ENCODE measurements at regions not wholly inside any gene's neighbourhood (a gene's known extent, or its start where the extent isn't known, plus 50 kb on each side); places are given as distances from the start of the nearest gene placed in this dataset.

DNA sequence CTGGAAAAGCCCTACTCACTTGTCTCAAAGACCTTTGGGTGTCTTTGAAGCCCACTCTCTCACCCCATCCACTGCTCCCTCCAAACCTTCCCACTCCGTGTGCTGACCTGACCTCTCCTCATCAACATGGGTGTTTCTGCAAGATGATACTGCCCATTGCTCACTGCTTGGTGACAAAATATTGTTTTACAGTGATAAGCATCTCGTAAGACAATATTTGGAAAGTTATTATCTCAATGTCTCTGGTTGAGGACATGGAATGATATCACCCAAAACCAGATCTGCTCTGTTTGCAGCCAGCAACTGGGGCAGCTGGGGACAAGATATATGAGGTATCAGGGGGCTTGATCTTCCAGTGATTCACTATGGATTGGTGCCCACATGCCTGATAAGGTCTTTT lies 195.8 kb downstream of the SALL1 start:
- DNase-seq (ENCODE audit: low read depth): no peak

DNA sequence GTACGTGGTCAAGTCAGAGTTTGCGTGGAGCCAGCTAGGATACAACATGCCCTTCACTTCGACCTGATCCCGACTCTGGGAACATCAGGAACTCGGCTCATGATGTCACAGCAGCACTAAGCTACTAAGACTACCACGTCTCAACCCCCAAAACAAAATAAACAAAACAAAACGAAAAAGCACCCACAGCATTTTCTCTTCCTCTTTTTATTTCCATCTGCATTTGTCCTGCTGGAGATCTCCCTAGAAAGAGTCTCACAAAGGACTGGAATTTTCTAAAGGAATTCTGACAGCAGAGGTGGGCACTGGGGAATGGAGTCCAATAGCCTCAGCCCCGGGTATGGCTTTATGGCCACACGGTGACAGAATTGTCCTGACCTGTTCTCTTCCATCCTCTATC lies 196.6 kb downstream of the SALL1 start:
- DNase-seq (ENCODE audit: low read depth): no peak

DNA sequence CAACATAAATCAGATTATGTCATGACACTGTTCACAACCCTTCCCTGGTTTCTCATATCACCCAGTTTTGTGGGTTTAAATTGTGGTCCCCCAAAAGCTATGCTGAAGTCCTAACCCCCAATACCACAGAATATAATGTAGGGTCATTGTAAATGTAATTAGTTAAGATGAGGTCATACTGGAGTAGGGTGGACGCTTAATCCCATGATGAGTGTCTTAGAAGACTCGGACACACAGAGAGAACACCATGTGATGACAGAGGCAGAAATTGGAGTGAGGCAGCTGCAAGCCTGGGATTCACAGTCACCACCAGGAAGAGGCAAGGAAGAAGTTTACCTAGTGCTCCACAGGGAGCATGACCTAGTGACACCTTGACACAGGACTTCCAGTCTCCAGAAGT lies 197.8 kb downstream of the SALL1 start:
- no peak for DNase-seq (ENCODE audit: low read depth)

DNA sequence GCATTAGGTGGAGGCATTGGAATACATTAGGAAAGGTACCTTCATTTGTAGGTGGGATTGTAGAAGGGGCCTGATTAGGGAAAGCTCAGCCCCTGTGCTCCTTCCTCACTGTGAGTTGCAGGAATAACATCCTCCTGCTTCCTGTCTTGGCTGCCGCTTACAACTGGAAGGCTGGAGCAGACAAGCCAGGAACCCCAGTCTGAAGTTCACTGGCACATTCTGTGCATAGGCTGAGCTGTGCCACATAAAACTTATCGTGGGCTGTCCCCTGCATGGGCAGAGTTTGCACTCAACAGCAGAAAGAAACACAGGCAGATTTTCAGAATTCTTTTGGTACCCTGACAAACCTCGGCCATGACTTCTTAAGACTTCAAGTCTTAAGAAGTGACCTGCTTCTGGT lies 200.1 kb downstream of the SALL1 start:
- DNase-seq (ENCODE audit: low read depth): no peak

DNA sequence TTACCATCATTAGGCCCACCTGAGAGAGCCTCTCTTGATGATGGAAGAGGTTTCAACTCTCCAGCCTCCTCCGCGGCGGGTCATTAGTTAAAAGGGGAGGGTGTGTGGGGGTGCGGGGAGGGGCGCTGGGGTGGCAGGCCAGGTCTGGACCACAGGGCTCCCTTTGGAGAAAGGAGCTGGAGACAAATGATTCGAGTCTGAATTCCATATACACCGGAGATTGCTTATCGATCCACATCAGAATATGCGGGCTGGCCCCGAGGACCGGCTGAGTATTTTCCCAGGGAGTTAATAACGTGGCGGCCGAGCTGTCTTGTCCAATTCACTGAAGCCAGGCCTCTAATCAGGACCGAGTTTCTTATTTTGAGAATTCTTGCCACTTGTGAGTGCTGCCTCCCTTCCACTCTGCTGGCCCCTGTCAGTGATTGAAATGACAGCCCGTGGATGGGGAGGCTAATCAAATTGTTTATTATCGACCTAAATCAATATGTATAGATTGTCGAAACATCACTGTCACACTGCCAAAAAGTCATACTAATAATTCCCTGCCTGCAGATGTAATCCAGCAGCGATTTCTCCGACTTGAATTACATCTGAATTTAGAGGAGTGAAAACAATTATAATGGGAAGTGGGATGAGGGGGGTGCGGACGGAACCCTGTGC lies 202.7 kb downstream of the SALL1 start:
- no peak for DNase-seq (ENCODE audit: low read depth)

DNA sequence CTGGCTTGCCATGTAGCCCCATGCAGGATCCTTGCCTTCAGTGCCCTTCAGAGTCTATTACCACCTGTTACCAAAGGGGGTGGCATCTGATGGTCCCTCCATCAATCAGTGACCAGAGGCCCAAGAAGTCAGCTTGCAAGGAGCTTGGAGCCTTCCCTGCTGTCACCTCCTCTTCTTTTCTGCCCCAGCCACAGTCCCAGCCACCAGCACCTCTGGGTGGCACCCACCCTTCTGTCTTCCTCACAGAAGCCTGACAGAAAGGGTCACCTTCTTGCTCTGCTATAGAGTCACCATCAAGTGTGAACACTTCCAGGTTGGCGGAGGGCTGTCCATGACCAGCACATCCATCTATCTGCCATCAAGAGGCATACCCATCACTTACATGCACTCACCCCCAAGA lies 203.2 kb downstream of the SALL1 start:
- no peak for DNase-seq (ENCODE audit: low read depth)

DNA sequence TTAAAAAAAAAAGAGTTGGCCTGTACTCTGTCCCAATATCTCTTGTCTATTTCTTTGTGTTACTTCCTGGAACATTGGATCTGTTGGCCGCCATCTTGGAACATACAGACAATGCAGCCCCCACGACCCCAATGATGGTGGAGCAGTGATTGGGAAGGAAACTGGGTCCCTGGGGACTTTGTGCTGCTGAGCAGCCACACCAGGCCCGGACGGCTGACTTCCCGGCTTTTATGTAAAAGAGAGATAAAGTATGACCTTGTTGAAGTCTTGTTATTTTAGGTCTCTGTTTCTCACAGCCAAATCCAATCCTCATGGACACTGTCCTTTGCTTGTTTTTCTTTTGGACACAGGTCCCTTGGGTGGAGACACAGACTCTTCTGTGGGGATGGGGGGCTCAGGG lies 204.5 kb downstream of the SALL1 start:
- no peak for DNase-seq (ENCODE audit: low read depth)

DNA sequence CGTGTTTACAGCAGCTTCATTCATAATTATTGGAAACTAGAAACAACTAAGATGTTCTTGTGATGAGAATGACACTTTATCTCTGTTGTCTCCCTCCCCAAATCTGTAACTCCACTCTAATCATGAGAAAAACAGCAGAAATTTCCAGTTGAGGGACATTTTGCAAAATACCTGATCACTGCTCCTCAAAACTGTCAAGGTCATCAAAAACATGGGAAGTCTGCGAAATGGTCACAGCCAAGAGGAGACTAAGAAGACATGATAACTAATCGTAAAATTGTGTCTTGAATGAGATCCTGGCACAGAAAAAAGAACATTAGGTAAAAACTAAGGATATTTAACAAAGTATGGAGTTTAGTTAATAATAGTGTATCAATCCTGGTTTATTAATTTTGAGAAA lies 204.2 kb downstream of the CYLD start:
- no peak for DNase-seq (ENCODE audit: low read depth)

DNA sequence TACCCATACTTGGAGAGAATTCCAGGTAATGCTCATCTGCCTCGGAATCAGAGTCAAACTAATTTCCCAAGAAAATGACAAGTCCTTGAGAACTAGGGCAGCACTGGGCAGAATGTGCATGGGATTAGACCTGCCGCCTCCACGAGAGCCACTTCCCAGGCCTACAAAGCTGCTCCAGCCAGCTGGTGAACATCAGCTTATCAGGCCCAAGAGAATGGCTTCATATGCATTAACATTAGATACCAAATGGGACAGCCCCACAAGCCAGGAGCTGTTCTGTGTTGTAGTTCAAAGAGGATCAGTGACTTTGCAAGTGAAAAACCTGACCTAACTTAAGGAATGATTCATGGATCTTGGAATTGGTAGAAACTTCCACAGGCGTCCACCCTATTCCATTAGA lies 203.3 kb downstream of the CYLD start:
- no peak for DNase-seq (ENCODE audit: low read depth)

DNA sequence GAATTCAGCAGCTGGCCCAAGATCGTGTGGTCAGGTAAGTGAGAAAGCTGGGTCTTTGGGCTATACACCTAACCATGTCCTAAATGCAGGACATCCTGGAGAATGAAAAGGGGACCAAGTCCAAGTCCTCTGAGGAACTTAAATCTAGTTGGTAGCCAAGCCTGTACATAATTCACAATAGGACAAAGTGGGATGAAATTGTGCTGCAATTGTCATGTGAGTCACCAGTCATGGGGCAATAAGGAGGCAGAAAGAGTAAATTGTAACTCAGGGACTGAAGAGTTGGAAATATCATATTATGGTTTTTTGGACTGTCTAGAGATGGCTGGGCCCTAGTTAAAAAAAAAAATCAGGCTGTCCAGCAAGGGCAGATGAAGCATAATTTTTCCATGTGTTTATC lies 202.6 kb downstream of the CYLD start:
- DNase-seq (ENCODE audit: low read depth): no peak

DNA sequence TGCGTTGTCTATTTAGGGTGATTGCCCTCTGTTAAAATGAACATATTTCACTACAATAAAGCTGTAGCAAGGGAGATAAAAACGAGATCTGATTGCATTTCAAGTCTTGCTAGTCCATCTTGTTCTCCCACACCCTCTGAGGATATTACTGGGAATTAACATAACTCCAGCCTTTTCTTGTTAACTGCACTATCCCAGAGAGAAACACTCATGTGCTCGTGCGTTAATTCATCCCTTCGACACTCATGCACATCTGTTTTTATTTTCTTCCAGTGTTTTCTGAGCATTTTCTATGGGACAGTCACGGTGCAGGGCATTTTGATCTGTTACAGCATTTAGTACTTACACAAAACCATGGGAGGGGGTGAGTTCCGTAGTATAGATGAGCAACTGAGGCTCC lies 202.1 kb downstream of the CYLD start:
- no peak for DNase-seq (ENCODE audit: low read depth)

DNA sequence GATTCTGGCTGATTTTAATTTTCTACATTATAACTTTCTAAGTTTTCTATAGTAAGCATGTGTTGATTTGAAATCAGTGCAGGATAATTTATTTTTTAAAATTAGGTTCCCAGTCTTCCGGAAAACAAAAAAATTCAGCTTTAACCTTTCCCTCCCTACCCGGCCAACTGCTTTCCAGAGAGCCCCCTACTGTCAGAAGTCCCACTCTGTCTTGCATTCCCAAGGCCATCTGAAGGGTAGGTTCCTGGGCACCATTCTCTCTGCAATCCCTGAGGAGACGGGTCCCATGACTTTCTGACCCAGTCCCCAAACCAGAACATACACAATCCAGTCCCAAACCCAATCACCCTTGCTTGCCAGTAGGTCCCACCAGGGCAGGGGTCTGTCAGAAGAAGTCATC lies 200.3 kb downstream of the CYLD start:
- no peak for DNase-seq (ENCODE audit: low read depth)

DNA sequence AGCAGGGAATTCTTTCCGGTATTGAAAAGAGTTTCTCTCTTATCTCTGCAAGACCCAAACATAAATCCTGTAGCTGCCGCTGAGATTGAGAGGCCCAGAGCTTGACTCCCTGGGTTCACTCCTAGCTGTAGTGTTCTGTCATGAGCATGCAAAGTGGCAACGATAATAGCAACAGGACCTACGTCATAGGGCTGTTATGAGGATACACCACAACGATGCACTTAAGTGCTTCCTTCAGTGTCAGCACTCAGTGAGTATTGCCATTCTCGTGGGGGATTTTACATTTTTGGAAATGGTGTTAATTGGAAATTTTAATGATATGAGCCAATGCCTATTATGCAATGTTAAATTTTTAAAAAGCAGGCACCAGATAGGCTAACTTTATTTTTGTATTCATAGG lies 199.8 kb downstream of the CYLD start:
- DNase-seq (ENCODE audit: low read depth): no peak

DNA sequence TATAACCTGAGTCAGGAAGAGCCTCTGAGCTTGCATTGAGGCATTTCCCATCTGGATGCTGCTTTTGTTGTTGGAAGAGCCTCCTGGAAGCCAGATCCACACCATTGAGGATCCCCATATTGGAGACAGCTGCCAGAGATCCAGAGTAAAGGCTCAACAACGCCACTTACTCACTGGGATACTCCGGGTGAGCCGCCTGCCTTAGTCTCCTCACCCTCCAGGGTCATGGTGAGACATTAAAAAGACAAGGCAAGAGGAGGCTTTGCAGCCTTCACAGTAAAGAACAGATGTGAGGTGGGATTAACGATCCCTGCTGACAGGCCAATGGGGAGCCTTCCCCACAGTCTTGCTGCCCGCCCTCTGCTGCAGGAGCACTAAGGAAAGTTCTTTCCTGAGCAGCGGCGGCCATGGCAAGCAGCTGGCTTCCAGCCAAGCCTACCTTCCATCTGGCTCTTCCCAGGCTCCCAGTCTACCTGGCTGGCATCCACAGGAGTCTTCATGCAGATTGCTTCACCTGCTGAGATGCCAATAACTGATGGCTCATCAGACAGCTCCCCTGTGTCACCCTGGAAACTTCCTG lies 198.5 kb downstream of the CYLD start:
- no peak for DNase-seq (ENCODE audit: low read depth)

DNA sequence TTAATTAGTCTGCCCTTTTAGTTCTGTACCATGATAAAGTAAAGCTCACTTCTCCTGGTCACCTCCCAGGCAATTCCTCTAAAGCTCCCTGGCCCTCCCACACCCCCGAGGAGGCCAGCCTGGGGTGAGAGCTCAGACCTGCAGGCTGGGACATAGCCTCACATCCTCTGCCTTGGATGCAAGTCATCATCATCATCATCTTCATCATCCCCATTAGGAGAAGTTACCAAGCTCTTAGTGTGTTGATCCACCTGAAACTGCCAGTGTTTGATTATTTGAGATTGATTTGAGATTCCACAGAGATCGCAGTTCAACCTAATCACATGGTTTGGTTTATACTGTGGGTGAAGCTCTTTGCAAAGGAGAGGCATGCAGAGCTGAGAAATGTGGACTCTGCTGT lies 197.5 kb downstream of the CYLD start:
- no peak for DNase-seq (ENCODE audit: low read depth)

DNA sequence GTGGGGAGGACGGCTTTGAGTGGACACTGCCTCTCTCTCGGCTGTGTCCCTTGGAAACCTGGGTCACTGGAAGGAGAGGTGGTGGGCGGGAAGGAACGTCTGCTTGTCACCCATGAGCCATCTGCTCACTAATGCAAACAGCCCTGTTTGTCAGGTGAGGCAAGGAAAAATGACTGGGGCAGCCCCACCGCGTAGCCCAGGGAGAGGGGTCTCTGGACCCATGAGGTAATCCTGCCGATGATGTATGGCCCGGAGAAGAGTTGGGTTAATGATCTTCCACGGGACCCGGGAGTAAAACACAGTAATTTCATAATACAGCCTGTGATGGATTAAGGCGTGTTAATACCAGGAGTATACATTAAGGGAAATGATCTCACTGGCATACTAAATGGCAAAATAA lies 197.0 kb downstream of the CYLD start:
- no peak for DNase-seq (ENCODE audit: low read depth)

DNA sequence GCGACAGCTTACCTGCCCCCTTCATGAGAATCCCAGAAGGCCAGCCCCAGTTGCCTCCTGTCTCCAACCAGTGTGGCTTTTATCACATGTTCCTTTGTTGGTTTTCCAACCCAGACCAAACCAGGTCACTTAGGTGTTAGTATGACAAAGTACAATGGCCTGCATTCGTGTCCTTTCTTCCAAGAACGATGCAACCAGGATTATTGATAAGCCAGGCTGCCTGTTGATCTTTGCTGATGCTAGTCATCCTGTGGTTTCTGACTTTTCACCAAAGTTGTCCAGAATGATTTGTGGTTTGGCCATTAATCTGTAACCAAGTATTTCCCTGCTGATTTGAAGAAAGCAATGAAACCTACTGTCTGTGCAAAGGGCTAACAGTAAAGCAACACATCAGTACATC lies 191.4 kb downstream of the CYLD start:
- no peak for DNase-seq (ENCODE audit: low read depth)

DNA sequence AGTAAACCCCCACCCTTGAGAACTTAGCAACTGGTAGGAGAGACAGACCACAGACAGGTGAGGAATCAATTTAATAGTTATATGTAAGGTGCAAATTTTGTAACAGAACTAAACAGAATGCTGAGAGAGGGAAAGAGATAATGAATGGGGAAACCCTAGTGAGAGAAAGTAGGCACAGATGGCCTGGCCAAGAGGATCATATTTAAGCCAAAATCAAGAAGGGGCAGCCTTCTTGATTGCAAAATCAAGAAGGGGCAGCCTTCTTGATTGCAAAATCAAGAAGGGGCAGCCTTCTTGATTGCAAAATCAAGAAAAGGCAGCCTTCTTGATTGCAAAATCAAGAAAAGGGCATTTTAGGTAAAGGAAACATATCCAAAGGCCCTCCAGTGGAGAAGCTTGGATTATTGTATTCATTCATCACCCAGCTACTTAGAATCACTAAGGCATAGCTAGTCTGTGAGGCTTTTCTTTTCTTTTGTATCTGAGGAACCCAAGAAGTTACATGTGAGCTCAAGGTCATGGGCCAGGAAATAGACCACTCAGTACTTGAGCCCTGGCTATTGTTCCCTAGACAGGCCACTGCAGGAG lies 190.6 kb downstream of the CYLD start:
- DNase-seq (ENCODE audit: low read depth): no peak

DNA sequence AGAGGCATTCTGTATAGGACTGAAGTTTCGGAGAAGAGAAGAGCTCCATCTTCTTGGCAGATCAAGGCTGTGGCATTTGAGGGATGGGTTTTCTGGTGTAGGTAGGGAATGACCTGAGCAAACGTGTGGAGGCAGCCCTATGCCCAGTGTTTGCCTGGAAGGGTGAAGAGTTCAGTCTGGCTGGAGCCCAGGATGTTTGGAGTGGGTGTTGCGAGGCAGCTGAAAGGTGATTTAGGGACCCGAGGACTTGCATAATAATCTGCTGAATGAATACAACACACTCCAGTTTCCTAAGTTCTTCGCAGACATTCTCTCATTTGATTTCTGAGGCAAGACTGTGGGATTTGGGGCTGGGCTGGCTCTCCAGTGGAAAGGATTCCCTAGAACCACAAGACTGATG lies 186.2 kb downstream of the CYLD start:
- no peak for DNase-seq (ENCODE audit: low read depth)

DNA sequence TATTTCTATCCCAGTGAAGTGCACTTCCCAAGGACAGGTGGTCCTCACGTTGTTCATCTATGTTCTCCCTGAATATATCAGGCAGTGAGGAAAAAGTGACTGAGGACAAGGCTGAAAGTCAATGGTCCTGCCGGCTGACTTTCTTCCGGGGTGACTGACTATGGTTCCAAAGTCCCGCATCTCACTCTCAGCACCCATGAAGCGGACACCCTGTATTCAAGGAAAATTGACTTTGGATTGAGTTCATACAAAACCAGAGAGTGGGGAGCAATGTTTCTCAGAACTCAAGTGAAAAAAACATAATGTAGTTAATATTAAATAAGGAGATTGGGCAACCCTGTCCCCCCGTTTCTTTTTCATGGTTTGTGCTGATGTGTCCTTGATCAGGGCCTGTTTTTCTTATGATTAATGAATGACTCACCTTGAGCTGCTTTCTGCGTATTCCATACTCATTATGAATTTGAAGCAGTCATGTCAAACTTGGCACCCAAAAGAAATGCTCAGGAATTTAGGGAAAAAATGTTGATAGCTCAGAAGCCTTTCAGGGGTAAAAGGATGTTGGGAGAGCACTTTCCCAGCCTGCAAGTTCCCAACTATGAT lies 184.0 kb downstream of the CYLD start:
- DNase-seq (ENCODE audit: low read depth): peak; percentile 12

DNA sequence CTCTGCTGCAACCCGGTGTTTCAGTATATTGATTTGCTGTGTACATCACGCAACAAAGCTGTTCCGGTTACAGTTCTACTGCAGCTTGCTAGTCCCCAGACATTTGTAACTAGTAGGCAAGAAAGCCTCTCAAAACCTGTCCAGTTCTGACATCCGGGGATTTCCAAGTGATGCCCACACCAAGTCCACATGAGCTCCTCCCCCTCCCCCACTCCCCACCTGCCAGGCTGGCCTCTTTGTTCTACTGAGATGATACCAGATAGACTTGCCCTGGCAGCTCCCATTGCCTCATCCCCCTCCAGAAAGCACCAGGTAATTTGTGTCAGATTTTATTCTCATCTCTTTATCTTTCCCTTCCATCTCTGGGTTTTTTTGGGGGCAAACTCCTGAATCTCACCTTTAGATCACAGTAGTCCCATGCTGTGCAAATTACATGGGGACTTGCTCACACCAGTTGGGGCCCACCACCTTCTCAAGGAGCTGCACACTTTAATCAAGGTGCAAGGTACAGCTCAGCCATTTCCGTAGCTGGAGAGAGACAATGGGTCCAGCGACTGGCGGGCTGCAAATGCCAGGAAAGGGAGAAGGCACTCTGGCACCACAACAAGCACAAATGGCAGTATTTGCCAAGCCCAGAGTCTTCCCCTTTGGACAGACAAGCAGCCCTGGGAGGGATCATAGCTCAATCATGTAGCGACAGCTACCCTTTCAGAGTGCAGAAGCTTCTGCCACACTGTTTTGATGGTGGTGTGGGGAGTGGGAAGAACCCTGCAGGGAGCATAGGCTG lies 183.1 kb downstream of the CYLD start:
- no peak for DNase-seq (ENCODE audit: low read depth)

DNA sequence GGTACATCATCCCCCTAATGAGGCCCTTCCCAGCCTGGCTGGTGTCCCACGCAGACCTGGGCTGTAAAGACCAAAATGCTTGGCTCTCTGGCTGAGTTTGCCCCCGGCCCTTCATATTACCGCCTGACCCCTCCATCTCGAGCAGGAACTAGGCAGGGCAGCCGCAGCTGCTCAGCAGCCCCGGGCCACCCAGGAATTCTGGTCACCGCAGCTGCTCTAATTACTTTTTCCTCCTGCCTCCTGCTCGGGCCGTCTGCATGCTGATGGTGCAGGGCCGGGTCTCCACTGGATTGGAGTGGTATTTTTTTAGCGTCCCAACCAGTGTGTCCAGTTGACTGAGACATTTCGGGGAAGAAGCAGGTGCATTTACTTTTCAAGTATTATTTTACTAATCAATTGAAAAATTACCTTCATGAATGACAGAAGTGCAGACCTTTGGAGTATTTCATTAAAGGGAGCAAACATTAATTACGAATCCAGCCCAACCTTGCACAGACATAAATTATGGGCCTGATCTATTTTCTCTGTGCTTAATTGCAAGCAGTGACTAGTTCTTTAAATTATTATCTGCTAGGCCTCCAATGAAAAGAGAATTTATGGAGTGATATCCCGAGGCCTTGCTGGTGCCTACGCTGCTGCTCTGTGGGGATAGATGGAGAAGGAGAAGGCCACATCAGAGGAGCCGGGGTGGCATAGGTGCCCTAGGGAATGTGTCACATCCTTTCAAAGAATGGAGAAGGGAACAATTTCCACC lies 176.2 kb downstream of the CYLD start:
- DNase-seq (ENCODE audit: low read depth): no peak
